Astrocyte (in vitro differentiated cells and primary cell): ENCODE measurements at regions not wholly inside any gene's neighbourhood (a gene's known extent, or its start where the extent isn't known, plus 50 kb on each side); places are given as distances from the start of the nearest gene placed in this dataset.

Source experiments
- CTCF ChIP-seq: IDR thresholded peaks from 2 replicates; pipeline ENCODE4 v1.5.1; 2011; ENCODE audit warnings: low read depth, mild to moderate bottlenecking, inconsistent platforms, low read length, moderate library complexity; ENCODE audit not compliant: insufficient read depth
- EZH2 ChIP-seq: IDR thresholded peaks from 2 replicates; pipeline ENCODE4 v1.6.1; 2012; ENCODE audit warnings: mild to moderate bottlenecking, low read length, inconsistent platforms; ENCODE audit not compliant: insufficient read depth

DNA sequence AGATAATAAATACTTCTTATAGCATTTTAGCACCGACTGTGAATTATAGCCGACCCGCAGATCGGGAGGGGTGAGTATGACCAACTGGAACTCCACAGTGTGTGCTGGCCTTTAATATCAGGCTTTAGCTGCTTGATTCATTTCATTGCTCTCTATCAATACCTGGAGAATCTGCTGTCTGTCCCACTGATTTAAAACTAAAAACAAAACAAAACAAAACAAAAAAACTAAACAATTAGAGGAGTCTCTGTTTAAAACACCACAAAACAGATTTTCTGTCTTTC lies 216.8 kb downstream of the FAT3 start:
- no peak for TF ChIP-seq CTCF
- TF ChIP-seq EZH2, result no peak
